SK-N-SH treated with all-trans-retinoic acid at 6 μM for 48 hours (cell line): ENCODE measurements at regions not wholly inside any gene's neighbourhood (a gene's known extent, or its start where the extent isn't known, plus 50 kb on each side); places are given as distances from the start of the nearest gene placed in this dataset.

Experiments
- ATAC-seq: fragments of 200-7000 bp; cut with Tn5 transposase; 3 replicates; pipeline ENCODE4 v1.9.1; 2020; ENCODE audit warnings: mild to moderate bottlenecking, moderate library complexity
- BACH2 ChIP-seq: fragments of 250-450 bp; sonication (Bioruptor Pico); IDR thresholded peaks from 2 replicates; pipeline ENCODE4 v1.9.0; 2021; ENCODE audit warnings: mild to moderate bottlenecking, borderline replicate concordance
- CSRNP3 ChIP-seq: fragments of 250-450 bp; sonication (Bioruptor Pico); IDR thresholded peaks from 2 replicates; pipeline ENCODE4 v1.5.1; 2021; ENCODE audit warnings: mild to moderate bottlenecking, moderate library complexity
- ESRRG ChIP-seq: fragments of 250-450 bp; sonication (Bioruptor Pico); IDR thresholded peaks from 2 replicates; pipeline ENCODE4 v1.6.1; 2021; ENCODE audit warnings: mild to moderate bottlenecking
- GLIS3 ChIP-seq: fragments of 250-450 bp; sonication (Bioruptor Pico); IDR thresholded peaks from 2 replicates; pipeline ENCODE4 v1.5.0; 2020; ENCODE audit warnings: mild to moderate bottlenecking, moderate library complexity
- ISL1 ChIP-seq: fragments of 250-450 bp; sonication (Bioruptor Pico); IDR thresholded peaks from 2 replicates; pipeline ENCODE4 v2.1.2; 2022; ENCODE audit warnings: mild to moderate bottlenecking, moderate library complexity
- OSR1 ChIP-seq: fragments of 250-450 bp; sonication (Bioruptor Pico); IDR thresholded peaks from 2 replicates; pipeline ENCODE4 v1.8.0; 2022; ENCODE audit warnings: moderate library complexity, mild to moderate bottlenecking, inconsistent platforms
- PATZ1 ChIP-seq: fragments of 250-450 bp; sonication (Bioruptor Pico); IDR thresholded peaks from 2 replicates; pipeline ENCODE4 v1.8.0; 2020; ENCODE audit warnings: mild to moderate bottlenecking, moderate library complexity, borderline replicate concordance
- POU6F1 ChIP-seq: fragments of 250-450 bp; sonication (Bioruptor Pico); IDR thresholded peaks from 2 replicates; pipeline ENCODE4 v1.8.0; 2021; ENCODE audit warnings: low read depth, mild to moderate bottlenecking, moderate library complexity, borderline replicate concordance
- PPARA ChIP-seq: fragments of 250-450 bp; sonication (Bioruptor Pico); IDR thresholded peaks from 2 replicates; pipeline ENCODE4 v1.5.0; 2020; ENCODE audit warnings: mild to moderate bottlenecking, borderline replicate concordance
- RARB ChIP-seq: fragments of 250-450 bp; sonication (Bioruptor Pico); IDR thresholded peaks from 2 replicates; pipeline ENCODE4 v1.8.0; 2021; ENCODE audit warnings: mild to moderate bottlenecking, moderate library complexity
- SNAI2 ChIP-seq: fragments of 250-450 bp; sonication (Bioruptor Pico); IDR thresholded peaks from 2 replicates; pipeline ENCODE4 v1.5.0; 2020; ENCODE audit warnings: mild to moderate bottlenecking, moderate library complexity
- TCF4 ChIP-seq: fragments of 250-450 bp; sonication (Bioruptor Pico); IDR thresholded peaks from 2 replicates; pipeline ENCODE4 v1.8.0; 2021; ENCODE audit warnings: mild to moderate bottlenecking, moderate library complexity, borderline replicate concordance
- ZC3H10 ChIP-seq: fragments of 250-450 bp; sonication (Bioruptor Pico); IDR thresholded peaks from 2 replicates; pipeline ENCODE4 v1.5.1; 2021; ENCODE audit warnings: mild to moderate bottlenecking, moderate library complexity
- ZFP3 ChIP-seq: fragments of 250-450 bp; sonication (Bioruptor Pico); IDR thresholded peaks from 2 replicates; pipeline ENCODE4 v1.5.0; 2020; ENCODE audit warnings: mild to moderate bottlenecking, moderate library complexity
- ZNF70 ChIP-seq: fragments of 450-650 bp; formaldehyde crosslinking; IDR thresholded peaks from 2 replicates; pipeline ENCODE4 v1.5.0; 2020; ENCODE audit warnings: mild to moderate bottlenecking, moderate library complexity
- TF ChIP-seq, protein P1 (sequence below): fragments of 250-450 bp; sonication (Bioruptor Pico); IDR thresholded peaks from 2 replicates; pipeline ENCODE4 v1.5.0; 2020; ENCODE audit warnings: mild to moderate bottlenecking, moderate library complexity
- TF ChIP-seq, protein P2 (sequence below): fragments of 250-450 bp; sonication (Bioruptor Pico); IDR thresholded peaks from 2 replicates; pipeline ENCODE4 v1.5.1; 2020; ENCODE audit warnings: low read depth, mild to moderate bottlenecking, moderate library complexity

- TF ChIP-seq CSRNP3 (CRISPR knock-in tag) (no peak), TCF4 (CRISPR knock-in tag) (no peak)
Observed at GRCh38 chr6:144449218-144449617, 164.1 kb downstream of the UTRN start (continued).

GRCh38 chr6:144449911-144450597 is 164.9 kb downstream of the UTRN start:
- ATAC-seq: no peak
- TF ChIP-seq ESRRG (CRISPR knock-in tag) (no peak), PPARA (no peak), ZFP3 (CRISPR knock-in tag) (no peak), CSRNP3 (CRISPR knock-in tag) (no peak)

GRCh38 chr6:144460327-144461095 is 175.4 kb downstream of the UTRN start:
- no peak for ATAC-seq
- TF ChIP-seq, protein P1, sequence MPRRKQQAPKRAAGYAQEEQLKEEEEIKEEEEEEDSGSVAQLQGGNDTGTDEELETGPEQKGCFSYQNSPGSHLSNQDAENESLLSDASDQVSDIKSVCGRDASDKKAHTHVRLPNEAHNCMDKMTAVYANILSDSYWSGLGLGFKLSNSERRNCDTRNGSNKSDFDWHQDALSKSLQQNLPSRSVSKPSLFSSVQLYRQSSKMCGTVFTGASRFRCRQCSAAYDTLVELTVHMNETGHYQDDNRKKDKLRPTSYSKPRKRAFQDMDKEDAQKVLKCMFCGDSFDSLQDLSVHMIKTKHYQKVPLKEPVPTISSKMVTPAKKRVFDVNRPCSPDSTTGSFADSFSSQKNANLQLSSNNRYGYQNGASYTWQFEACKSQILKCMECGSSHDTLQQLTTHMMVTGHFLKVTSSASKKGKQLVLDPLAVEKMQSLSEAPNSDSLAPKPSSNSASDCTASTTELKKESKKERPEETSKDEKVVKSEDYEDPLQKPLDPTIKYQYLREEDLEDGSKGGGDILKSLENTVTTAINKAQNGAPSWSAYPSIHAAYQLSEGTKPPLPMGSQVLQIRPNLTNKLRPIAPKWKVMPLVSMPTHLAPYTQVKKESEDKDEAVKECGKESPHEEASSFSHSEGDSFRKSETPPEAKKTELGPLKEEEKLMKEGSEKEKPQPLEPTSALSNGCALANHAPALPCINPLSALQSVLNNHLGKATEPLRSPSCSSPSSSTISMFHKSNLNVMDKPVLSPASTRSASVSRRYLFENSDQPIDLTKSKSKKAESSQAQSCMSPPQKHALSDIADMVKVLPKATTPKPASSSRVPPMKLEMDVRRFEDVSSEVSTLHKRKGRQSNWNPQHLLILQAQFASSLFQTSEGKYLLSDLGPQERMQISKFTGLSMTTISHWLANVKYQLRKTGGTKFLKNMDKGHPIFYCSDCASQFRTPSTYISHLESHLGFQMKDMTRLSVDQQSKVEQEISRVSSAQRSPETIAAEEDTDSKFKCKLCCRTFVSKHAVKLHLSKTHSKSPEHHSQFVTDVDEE (CRISPR knock-in tag): no peak
- TF ChIP-seq BACH2 (CRISPR knock-in tag) (no peak), SNAI2 (no peak), PPARA (no peak), ZFP3 (CRISPR knock-in tag) (no peak), ZC3H10 (no peak), RARB (CRISPR knock-in tag) (no peak), PATZ1 (CRISPR knock-in tag) (no peak), GLIS3 (no peak), POU6F1 (no peak), OSR1 (no peak), CSRNP3 (CRISPR knock-in tag) (no peak), ZNF70 (CRISPR knock-in tag) (no peak), ESRRG (CRISPR knock-in tag) (no peak), ISL1 (CRISPR knock-in tag) (no peak)
- TF ChIP-seq, protein P2, sequence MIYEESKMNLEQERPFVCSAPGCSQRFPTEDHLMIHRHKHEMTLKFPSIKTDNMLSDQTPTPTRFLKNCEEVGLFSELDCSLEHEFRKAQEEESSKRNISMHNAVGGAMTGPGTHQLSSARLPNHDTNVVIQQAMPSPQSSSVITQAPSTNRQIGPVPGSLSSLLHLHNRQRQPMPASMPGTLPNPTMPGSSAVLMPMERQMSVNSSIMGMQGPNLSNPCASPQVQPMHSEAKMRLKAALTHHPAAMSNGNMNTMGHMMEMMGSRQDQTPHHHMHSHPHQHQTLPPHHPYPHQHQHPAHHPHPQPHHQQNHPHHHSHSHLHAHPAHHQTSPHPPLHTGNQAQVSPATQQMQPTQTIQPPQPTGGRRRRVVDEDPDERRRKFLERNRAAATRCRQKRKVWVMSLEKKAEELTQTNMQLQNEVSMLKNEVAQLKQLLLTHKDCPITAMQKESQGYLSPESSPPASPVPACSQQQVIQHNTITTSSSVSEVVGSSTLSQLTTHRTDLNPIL: no peak
